WTC11 (cell line): ENCODE measurements at regions not wholly inside any gene's neighbourhood (a gene's known extent, or its start where the extent isn't known, plus 50 kb on each side); places are given as distances from the start of the nearest gene placed in this dataset.
"Not testable (repeated sequence)": the region's sequence is repeated elsewhere in the genome, so short reads cannot be mapped to it uniquely, and the experiment has no call there.

Experiments
- ATAC-seq: fragments of 200-7000 bp; cut with Tn5 transposase; 2 replicates; pipeline ENCODE4 v1.10.0; 2021; ENCODE audit warnings: mild to moderate bottlenecking, moderate library complexity
- CTCF ChIA-PET: fragments of 300-600 bp; sonication (Branson Sonifier 250); formaldehyde crosslinking; loops from one replicate; lab custom pipeline; 2021; ENCODE audit warnings: antibody characterized with exemption; lab: Charles Lee
- POLR2A ChIA-PET: fragments of 350-600 bp; sonication (Branson Sonifier 250); formaldehyde crosslinking; loops from one replicate; lab custom pipeline; 2021; ENCODE audit warnings: antibody characterized with exemption; lab: Charles Lee
- DNase-seq: peaks from one replicate; pipeline ENCODE4 v3.0.0; 2021; ENCODE audit warnings: low spot score
- H3K27ac Mint-ChIP-seq: 2 replicates; pipeline ENCODE4 v1.8.0; 2021; ENCODE audit warnings: mixed read lengths
- H3K27me3 Mint-ChIP-seq: 2 replicates; pipeline ENCODE4 v1.8.0; 2021; ENCODE audit warnings: low read depth, mild to moderate bottlenecking, moderate library complexity, mixed read lengths
- H3K36me3 Mint-ChIP-seq: 2 replicates; pipeline ENCODE4 v1.8.0; 2021; ENCODE audit warnings: mixed read lengths
- H3K4me1 Mint-ChIP-seq: 2 replicates; pipeline ENCODE4 v1.8.0; 2022; ENCODE audit warnings: mixed read lengths
- H3K4me3 Mint-ChIP-seq: 2 replicates; pipeline ENCODE4 v1.8.0; 2021; ENCODE audit warnings: mild to moderate bottlenecking, moderate library complexity, mixed read lengths
- H3K9me3 Mint-ChIP-seq: 2 replicates; pipeline ENCODE4 v1.8.0; 2021; ENCODE audit warnings: mixed read lengths
- ATF1 ChIP-seq: sonication (generic); formaldehyde crosslinking; IDR thresholded peaks from 2 replicates; pipeline ENCODE4 v1.8.1; 2023; ENCODE audit warnings: mild to moderate bottlenecking, moderate library complexity, missing genetic modification reagents
- CBFB ChIP-seq: sonication (generic); formaldehyde crosslinking; IDR thresholded peaks from 2 replicates; pipeline ENCODE4 v1.8.1; 2022; ENCODE audit warnings: mild to moderate bottlenecking, low read depth, missing genetic modification reagents
- HMGXB4 ChIP-seq: sonication (generic); formaldehyde crosslinking; IDR thresholded peaks from 2 replicates; pipeline ENCODE4 v1.8.1; 2023; ENCODE audit warnings: mild to moderate bottlenecking, moderate library complexity, missing genetic modification reagents
- IRF1 ChIP-seq: sonication (generic); formaldehyde crosslinking; IDR thresholded peaks from 2 replicates; pipeline ENCODE4 v1.8.0; 2023; ENCODE audit warnings: missing genetic modification reagents
- MAX ChIP-seq: sonication (generic); formaldehyde crosslinking; IDR thresholded peaks from 2 replicates; pipeline ENCODE4 v1.8.0; 2022; ENCODE audit warnings: mild to moderate bottlenecking, missing genetic modification reagents
- NR1H2 ChIP-seq: sonication (generic); formaldehyde crosslinking; IDR thresholded peaks from 2 replicates; pipeline ENCODE4 v1.9.0; 2021; ENCODE audit warnings: mild to moderate bottlenecking, moderate library complexity, missing genetic modification reagents
- NR2C2 ChIP-seq: sonication (generic); formaldehyde crosslinking; IDR thresholded peaks from 2 replicates; pipeline ENCODE4 v1.8.0; 2022; ENCODE audit warnings: mild to moderate bottlenecking, missing genetic modification reagents
- OVOL2 ChIP-seq: fragments of 250-450 bp; sonication (Bioruptor Pico); IDR thresholded peaks from 2 replicates; pipeline ENCODE4 v1.9.0; 2021; ENCODE audit warnings: mild to moderate bottlenecking, borderline replicate concordance
- PREB ChIP-seq: sonication (generic); formaldehyde crosslinking; IDR thresholded peaks from 2 replicates; pipeline ENCODE4 v1.8.1; 2022; ENCODE audit warnings: mild to moderate bottlenecking, missing genetic modification reagents, moderate library complexity, borderline replicate concordance
- TP53 ChIP-seq: sonication (generic); formaldehyde crosslinking; IDR thresholded peaks from 2 replicates; pipeline ENCODE4 v1.8.1; 2023; ENCODE audit warnings: mild to moderate bottlenecking, missing genetic modification reagents
- ZBTB21 ChIP-seq: sonication (generic); formaldehyde crosslinking; IDR thresholded peaks from 2 replicates; pipeline ENCODE4 v1.8.1; 2023; ENCODE audit warnings: mild to moderate bottlenecking, missing genetic modification reagents, borderline replicate concordance
- ZNF121 ChIP-seq: sonication (generic); formaldehyde crosslinking; IDR thresholded peaks from 2 replicates; pipeline ENCODE4 v1.8.0; 2023; ENCODE audit warnings: missing genetic modification reagents
- ZNF219 ChIP-seq: sonication (generic); formaldehyde crosslinking; IDR thresholded peaks from 2 replicates; pipeline ENCODE4 v1.8.0; 2023; ENCODE audit warnings: missing genetic modification reagents, mild to moderate bottlenecking, borderline replicate concordance
- ZNF232 ChIP-seq: sonication (generic); formaldehyde crosslinking; IDR thresholded peaks from 2 replicates; pipeline ENCODE4 v1.8.0; 2022; ENCODE audit warnings: mild to moderate bottlenecking, missing genetic modification reagents
- ZNF281 ChIP-seq: sonication (generic); formaldehyde crosslinking; IDR thresholded peaks from 2 replicates; pipeline ENCODE4 v1.8.0; 2023; ENCODE audit warnings: mild to moderate bottlenecking, missing genetic modification reagents
- ZNF423 ChIP-seq: fragments of 250-450 bp; sonication (Bioruptor Pico); IDR thresholded peaks from 2 replicates; pipeline ENCODE4 v2.1.2; 2022; ENCODE audit warnings: mild to moderate bottlenecking, moderate library complexity
- TF ChIP-seq, protein P1 (sequence below): sonication (generic); formaldehyde crosslinking; IDR thresholded peaks from 2 replicates; pipeline ENCODE4 v1.8.1; 2023; ENCODE audit warnings: mild to moderate bottlenecking, missing genetic modification reagents, borderline replicate concordance
- TF ChIP-seq, protein P2 (sequence below): sonication (generic); formaldehyde crosslinking; IDR thresholded peaks from 2 replicates; pipeline ENCODE4 v1.8.1; 2023; ENCODE audit warnings: mild to moderate bottlenecking, missing genetic modification reagents, moderate library complexity
- TF ChIP-seq, protein P3 (sequence below): sonication (generic); formaldehyde crosslinking; IDR thresholded peaks from 2 replicates; pipeline ENCODE4 v1.8.1; 2022; ENCODE audit warnings: mild to moderate bottlenecking, moderate library complexity, missing genetic modification reagents
- TF ChIP-seq, protein P4 (sequence below): fragments of 250-450 bp; sonication (Bioruptor Pico); IDR thresholded peaks from 2 replicates; pipeline ENCODE4 v1.9.0; 2021; ENCODE audit warnings: mild to moderate bottlenecking, borderline replicate concordance

GRCh38 chr2:7169593-7169992 is 252.4 kb downstream of the RNF144A start:
- Mint-ChIP-seq H3K4me3 (no peak overlapping the region), H3K27ac (no peak overlapping the region), H3K27me3 (no peaks in the 10 kb centered on the region; the same call in 1 of the 2 replicates), H3K9me3 (peaks cover 6% of the 10 kb centered on the region; the same call in 1 of the 2 replicates), H3K36me3 (no peaks in the 10 kb centered on the region), H3K4me1 (no peaks in the 10 kb centered on the region)
- POLR2A ChIA-PET: no interaction called here
- ATAC-seq (no peak), DNase-seq (no peak)
- CTCF ChIA-PET: interaction anchor here (0.6 kb wide), 1 partner anchor 72 kb away, joined by 3 read pairs; no protein-coding TSS in a partner anchor
- no peak for TF ChIP-seq ZNF281
- TF ChIP-seq, protein P1, sequence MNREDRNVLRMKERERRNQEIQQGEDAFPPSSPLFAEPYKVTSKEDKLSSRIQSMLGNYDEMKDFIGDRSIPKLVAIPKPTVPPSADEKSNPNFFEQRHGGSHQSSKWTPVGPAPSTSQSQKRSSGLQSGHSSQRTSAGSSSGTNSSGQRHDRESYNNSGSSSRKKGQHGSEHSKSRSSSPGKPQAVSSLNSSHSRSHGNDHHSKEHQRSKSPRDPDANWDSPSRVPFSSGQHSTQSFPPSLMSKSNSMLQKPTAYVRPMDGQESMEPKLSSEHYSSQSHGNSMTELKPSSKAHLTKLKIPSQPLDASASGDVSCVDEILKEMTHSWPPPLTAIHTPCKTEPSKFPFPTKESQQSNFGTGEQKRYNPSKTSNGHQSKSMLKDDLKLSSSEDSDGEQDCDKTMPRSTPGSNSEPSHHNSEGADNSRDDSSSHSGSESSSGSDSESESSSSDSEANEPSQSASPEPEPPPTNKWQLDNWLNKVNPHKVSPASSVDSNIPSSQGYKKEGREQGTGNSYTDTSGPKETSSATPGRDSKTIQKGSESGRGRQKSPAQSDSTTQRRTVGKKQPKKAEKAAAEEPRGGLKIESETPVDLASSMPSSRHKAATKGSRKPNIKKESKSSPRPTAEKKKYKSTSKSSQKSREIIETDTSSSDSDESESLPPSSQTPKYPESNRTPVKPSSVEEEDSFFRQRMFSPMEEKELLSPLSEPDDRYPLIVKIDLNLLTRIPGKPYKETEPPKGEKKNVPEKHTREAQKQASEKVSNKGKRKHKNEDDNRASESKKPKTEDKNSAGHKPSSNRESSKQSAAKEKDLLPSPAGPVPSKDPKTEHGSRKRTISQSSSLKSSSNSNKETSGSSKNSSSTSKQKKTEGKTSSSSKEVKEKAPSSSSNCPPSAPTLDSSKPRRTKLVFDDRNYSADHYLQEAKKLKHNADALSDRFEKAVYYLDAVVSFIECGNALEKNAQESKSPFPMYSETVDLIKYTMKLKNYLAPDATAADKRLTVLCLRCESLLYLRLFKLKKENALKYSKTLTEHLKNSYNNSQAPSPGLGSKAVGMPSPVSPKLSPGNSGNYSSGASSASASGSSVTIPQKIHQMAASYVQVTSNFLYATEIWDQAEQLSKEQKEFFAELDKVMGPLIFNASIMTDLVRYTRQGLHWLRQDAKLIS (CRISPR knock-in tag): no peak
- TF ChIP-seq, protein P2, sequence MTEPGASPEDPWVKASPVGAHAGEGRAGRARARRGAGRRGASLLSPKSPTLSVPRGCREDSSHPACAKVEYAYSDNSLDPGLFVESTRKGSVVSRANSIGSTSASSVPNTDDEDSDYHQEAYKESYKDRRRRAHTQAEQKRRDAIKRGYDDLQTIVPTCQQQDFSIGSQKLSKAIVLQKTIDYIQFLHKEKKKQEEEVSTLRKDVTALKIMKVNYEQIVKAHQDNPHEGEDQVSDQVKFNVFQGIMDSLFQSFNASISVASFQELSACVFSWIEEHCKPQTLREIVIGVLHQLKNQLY: no peak
- TF ChIP-seq HMGXB4: no peak
- TF ChIP-seq ATF1 (CRISPR knock-in tag): no peak
- no peak for TF ChIP-seq NR1H2 (CRISPR knock-in tag)
- no peak for TF ChIP-seq NR2C2
- TF ChIP-seq, protein P3, sequence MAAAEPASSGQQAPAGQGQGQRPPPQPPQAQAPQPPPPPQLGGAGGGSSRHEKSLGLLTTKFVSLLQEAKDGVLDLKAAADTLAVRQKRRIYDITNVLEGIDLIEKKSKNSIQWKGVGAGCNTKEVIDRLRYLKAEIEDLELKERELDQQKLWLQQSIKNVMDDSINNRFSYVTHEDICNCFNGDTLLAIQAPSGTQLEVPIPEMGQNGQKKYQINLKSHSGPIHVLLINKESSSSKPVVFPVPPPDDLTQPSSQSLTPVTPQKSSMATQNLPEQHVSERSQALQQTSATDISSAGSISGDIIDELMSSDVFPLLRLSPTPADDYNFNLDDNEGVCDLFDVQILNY: no peak
- TF ChIP-seq ZBTB21 (CRISPR knock-in tag): no peak
- TF ChIP-seq, protein P4, sequence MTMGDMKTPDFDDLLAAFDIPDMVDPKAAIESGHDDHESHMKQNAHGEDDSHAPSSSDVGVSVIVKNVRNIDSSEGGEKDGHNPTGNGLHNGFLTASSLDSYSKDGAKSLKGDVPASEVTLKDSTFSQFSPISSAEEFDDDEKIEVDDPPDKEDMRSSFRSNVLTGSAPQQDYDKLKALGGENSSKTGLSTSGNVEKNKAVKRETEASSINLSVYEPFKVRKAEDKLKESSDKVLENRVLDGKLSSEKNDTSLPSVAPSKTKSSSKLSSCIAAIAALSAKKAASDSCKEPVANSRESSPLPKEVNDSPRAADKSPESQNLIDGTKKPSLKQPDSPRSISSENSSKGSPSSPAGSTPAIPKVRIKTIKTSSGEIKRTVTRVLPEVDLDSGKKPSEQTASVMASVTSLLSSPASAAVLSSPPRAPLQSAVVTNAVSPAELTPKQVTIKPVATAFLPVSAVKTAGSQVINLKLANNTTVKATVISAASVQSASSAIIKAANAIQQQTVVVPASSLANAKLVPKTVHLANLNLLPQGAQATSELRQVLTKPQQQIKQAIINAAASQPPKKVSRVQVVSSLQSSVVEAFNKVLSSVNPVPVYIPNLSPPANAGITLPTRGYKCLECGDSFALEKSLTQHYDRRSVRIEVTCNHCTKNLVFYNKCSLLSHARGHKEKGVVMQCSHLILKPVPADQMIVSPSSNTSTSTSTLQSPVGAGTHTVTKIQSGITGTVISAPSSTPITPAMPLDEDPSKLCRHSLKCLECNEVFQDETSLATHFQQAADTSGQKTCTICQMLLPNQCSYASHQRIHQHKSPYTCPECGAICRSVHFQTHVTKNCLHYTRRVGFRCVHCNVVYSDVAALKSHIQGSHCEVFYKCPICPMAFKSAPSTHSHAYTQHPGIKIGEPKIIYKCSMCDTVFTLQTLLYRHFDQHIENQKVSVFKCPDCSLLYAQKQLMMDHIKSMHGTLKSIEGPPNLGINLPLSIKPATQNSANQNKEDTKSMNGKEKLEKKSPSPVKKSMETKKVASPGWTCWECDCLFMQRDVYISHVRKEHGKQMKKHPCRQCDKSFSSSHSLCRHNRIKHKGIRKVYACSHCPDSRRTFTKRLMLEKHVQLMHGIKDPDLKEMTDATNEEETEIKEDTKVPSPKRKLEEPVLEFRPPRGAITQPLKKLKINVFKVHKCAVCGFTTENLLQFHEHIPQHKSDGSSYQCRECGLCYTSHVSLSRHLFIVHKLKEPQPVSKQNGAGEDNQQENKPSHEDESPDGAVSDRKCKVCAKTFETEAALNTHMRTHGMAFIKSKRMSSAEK (CRISPR knock-in tag): no peak
- TF ChIP-seq PREB (CRISPR knock-in tag): no peak
- no peak for TF ChIP-seq MAX (CRISPR knock-in tag)
- TF ChIP-seq TP53: no peak
- no peak for TF ChIP-seq ZNF219 (CRISPR knock-in tag)
- TF ChIP-seq ZNF423 (CRISPR knock-in tag): no peak
- TF ChIP-seq CBFB (CRISPR knock-in tag): no peak
- no peak for TF ChIP-seq OVOL2 (CRISPR knock-in tag)
- TF ChIP-seq ZNF232 (CRISPR knock-in tag): no peak
- no peak for TF ChIP-seq ZNF121 (CRISPR knock-in tag)
- no peak for TF ChIP-seq IRF1

GRCh38 chr2:7178996-7179395 is 261.8 kb downstream of the RNF144A start:
- H3K27me3 Mint-ChIP-seq, H3K4me1 Mint-ChIP-seq, POLR2A ChIA-PET, H3K4me3 Mint-ChIP-seq, H3K9me3 Mint-ChIP-seq, DNase-seq, CTCF ChIA-PET, H3K36me3 Mint-ChIP-seq, ATAC-seq, H3K27ac Mint-ChIP-seq: not testable (repeated sequence)
